GM04504 (cell line): ENCODE measurements at regions not wholly inside any gene's neighbourhood (a gene's known extent, or its start where the extent isn't known, plus 50 kb on each side); places are given as distances from the start of the nearest gene placed in this dataset.

Experiments used
- DNase-seq: peaks from one replicate; pipeline ENCODE4 v3.0.0-alpha.2; 2012; ENCODE audit warnings: low read depth

DNA sequence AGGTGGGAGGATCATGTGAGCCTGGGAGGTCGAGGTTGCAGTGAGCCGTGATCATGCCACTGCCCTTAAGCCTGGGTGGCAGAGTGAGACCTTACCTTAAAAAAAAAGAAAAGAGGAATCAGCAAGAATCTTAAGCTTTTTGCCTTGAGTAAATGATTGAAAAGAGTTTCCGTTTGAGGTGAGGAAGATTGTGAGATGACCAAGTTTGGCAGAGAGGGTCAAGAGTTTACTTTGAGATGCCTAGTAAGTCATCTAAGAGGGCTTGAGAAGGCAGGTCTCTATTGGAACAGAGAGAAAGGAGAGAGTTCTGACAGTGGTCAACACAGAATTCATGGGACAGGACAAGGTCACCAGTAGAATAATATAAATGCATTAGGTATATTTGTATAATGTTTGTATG is 572.1 kb downstream of the TLE4 start:
- no peak for DNase-seq

DNA sequence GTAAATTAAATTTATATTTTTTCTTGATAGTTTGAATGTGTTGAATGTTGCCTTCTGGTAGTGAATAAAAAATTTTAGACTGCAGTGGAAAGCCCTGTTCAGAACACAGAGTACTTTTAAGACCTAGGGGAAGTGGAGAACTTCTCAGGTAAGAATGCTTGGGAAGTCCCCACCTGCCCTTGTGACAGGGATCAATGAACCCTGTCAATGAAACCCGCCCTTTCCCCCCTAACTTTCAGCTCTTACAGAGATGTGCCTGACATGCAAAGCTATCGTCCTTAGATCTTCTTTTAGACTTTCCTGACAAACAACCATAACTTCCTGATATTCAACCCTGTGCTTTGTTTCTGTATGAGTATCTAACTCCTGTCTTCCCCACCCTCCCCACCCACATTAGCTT is 562.7 kb downstream of the TLE4 start:
- no peak for DNase-seq

DNA sequence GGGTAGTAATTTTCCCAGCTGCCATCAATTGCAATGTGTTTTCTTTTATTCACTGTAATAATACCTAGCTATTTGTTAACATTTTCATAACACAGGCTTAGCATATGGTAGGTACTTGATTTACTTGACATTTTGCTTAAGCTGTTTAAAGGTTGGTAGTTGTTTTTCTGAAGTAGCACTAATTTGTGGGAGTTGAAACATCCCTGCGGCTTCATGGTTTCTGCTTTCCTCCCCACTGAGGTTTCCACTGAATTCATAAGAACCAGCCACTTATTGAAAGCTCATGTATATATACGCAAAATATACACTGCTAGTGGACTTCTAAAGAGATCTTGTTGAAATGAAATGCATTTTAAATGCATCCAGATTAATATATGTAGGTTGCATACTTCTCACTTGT is 559.9 kb downstream of the TLE4 start:
- no peak for DNase-seq

DNA sequence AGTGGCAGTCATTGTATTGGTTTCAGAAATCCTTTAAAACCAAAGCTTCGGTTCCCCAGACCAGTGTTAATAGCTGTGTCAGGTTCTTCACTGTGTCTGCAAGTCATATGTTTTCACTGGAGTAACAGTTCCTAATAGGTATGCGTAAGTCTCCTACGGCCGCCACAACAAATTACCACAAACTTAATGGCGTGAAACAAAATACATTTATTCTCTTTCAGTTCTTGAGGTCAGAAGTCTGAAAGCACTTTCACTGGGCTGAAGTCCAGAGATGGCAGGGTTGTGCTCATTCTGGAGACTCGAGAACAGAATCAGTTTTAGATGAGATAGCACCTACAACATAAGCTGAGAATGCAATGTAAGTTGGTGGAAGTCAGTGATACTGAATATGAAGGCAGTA is 556.2 kb downstream of the TLE4 start:
- no peak for DNase-seq

DNA sequence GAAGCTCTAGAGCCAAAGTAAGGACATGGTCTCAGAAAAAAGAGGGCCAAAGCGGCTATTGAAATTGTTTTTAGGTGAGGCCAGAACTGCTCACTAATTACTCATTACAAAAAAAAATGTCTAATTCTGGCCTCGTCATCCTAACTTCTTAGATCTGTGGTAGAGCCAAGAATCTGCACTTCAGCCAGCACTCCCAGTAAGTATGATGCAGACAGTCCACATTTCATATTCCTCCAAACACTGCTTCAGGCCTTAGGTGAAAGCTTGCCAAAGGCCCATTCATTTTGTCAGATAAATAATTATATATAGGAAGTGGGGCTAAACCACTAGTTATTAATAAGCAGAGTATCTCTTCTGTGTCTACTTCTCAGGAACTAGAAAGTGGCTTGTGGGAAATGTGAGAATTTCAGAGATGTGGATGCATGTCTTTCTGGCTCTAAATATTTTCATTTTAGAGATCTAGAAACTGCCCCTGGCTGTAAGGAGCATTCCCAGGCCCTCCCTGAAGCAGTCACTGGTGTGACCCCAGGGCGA is 554.0 kb downstream of the TLE4 start:
- peak; percentile 1 for DNase-seq

DNA sequence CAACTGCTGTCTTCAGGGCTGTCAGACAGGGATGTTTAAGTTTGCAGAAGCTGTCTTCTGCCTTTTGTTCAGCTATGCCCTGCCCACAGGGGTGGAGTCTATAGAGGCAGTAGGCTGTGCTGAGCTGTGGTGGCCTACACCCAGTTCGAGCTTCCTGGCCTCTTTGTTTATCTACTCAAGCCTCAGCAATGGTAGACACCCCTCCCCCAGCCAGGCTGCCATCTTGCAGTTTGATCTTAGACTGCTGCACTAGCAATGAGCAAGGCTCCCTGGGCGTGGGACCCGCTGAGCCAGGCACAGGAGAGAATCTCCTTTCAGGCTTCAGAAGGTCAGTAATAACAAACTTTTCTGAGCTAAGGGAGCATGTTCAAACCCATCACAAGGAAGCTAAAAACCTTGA is 545.3 kb downstream of the TLE4 start:
- DNase-seq = no peak

DNA sequence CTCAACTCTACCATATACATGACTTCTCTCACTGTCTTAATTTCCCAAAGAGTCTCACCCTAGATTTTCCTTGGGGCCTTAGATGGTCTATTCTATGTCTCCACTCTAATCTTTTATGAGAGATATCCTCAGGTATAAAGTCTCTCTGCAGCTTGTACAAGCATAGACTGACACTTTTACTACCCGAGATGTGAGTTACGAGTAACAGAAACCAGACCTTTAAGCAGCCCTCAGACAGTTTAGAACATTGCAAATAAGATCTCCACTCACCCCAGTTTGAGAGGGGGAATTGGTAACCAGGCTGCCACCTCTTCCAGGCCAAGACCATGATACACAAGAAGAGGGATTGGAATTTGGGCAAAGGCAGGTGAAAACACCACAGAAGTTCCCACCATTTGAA is 542.5 kb downstream of the TLE4 start:
- DNase-seq = no peak

DNA sequence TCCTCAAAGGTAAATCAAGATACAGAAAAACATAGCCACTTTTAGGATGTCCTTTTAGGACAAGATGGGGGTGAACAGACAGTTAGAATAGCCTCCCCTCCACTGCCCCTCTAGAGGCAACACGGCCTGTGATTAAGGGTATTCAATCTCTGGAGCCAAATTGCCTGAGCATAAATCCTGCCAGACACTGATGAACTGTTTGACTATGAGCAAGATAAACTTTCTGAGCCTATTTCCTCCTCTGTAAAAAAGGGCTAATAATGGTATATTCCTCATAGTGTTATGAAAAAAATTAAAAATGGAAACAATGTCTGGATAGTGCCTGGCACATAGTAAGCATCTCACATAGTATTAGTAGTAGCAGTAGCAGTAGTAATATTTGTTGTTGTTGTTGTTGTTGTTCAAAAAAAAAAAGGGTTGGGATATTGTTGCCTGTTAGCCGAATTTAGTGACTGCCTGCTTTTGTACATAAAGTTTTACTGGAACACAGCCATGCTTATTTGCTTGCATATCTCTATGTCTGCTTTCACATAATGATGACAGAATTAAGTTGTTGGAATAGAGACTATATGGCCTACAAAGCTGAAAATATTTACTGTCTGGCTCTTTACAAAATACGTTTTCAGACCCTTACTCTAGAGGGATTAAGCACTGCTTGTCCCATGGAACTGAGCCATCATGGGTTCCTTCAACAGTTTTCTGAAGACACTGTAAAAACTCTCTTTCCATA is 536.3 kb downstream of the TLE4 start:
- no peak for DNase-seq

DNA sequence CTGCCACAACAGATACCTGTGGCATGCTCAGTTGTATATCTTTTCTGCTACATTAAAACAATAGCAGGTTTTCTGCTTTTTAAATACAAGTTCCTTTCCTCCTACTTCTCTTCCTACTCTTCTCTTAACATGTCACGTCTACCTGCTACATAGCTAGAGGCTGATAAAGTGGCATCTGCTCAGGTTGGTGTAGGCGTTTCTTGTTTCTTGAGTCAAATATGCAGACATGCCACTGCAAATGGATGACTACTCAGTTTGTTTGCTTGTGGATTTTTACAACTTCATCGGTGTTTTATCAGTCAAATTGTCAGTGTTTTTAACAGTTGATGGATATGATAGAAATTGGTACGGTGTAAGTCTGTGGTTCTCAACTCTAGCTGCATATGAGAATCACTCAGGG is 525.7 kb downstream of the TLE4 start:
- no peak for DNase-seq

DNA sequence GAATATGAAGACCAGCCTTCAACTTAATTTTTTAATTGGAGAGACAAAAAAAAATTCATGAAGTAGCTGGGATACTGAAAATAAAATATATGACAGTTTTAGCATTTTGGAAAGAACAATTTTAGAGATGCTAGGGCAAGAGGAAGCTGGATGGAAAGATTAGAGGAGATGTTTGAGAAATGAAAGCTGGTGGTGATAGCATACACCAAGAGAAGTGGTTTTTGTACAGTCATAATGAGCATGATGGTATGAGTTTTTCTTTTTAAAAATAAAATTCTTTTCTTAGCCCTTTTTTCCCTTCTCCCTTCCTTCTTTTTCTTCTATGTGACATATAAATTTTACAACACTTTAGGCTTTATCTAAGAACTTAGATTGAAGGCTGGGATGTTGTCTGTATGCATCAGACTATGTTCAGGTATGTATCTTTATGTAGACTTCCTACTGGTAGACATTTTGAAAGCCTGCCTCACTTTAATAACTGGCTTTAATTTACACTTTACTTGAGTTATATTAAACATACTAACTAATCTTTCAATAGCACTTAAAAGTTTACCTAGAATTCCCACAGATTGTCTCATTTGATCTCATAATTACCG is 522.5 kb downstream of the TLE4 start:
- no peak for DNase-seq

DNA sequence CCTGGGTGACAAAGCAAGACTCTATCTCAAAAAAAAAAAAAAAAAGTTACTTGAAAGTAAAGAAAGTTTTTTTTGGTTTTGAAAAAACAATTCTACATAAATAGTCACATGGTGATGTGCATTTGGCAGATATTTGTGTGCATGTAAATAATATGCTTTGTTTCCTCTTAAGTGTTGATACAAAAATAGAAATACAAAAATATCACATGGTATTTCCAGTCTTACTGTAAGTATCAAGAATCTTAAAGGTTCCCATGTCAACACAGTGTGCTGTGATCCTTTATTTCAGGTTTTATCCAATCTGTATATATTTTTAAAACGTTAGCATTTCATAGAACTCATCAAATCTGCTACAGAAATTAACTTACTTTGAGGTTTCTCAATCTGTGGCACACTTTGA is 521.9 kb downstream of the TLE4 start:
- DNase-seq = no peak

DNA sequence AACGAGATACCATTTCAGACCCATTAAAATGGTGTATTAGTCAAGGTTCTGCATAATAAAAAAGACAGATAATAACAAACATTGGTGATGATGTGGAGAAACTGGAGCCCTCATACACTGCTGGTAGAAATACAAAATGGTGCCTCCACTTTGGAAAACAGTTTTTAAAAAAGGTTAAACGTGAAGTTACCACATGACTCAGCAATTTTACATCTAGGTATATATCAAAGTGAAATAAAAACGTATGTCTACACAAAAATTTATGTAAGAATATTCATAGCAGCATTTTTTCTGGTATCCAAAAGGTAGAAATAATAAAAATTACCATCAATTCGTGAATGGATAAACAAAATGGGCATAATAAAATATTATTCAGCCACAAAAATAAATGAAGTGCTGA is 519.8 kb downstream of the TLE4 start:
- DNase-seq = no peak

DNA sequence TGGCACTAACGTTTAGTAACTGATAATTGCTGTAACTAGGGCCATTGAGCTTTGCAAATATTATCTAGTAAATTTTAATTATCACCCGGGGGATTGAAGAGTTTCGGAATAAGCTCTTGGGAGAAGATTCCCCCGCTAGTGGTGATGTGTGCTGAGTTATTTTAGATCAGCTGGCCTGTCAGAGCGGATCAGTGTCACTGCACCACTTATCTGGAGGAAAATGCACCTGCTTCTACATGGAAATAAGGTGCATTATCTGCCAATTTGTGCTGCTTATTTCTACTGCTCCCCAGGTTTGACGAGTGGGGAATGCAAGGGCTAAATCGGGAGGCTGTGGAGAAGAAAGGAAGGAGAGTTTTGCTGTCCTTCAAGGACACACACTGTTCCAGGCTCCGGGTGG is 518.6 kb downstream of the TLE4 start:
- DNase-seq = no peak

DNA sequence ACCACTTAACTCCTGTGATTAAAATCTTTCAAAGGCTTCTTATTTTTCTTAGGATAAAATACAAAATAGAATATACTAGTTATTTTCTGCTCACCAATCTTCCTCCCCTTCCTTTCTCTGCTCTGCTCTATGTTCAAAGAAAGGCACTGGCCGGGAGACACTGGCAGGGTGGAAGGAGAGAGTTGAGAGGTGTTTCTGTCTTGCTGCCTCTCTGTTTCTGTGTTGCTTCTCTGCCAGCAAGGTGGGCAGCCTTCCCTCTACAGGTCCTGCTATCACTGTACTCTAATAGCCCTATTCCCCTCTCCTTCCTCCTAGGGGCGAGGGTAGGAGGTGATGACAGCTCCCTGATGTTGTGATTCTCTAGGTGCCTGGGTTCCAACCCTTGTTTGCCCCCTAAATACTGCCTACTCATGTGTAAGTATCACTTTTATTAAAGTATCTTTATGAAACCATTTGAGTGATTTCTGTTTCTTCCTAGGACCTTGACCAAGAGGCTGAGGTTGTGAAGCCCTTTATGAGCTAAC is 515.1 kb downstream of the TLE4 start:
- DNase-seq = no peak

DNA sequence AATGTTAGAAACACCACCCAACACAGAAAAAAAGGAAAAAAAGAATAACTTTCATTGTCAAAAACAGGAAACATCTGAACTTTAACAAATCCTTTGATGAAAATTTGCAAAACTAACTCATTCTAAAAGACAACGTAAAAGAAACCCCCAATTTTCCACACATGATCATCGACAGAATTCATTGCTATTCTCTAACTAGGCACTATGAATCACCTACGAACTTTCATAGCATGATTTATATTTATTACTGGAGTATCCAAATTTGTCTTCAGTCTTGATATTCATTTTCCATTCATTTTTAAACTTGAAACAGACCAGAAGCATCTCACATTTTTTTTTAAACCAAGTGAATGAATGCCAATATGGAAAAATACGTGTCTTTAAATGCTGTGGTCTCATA is 514.6 kb downstream of the TLE4 start:
- DNase-seq = no peak

DNA sequence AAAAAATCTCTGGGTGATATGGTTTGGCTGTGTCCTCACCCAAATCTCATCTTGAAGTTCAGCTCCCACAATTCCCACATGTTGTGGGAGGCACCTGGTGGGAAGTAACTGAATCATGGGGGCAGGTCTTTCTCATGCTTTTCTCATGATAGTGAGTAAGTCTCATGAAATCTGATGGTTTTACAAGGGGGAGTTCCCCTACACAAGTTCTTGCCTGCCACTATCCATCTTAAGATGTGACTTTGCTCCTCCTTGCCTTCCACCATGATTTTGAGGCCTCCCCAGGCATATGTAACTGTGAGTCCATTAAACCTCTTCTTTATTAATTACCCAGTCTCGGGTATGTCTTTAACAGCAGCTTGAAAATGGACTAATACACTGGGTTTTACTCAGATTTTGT is 513.9 kb downstream of the TLE4 start:
- DNase-seq = no peak

DNA sequence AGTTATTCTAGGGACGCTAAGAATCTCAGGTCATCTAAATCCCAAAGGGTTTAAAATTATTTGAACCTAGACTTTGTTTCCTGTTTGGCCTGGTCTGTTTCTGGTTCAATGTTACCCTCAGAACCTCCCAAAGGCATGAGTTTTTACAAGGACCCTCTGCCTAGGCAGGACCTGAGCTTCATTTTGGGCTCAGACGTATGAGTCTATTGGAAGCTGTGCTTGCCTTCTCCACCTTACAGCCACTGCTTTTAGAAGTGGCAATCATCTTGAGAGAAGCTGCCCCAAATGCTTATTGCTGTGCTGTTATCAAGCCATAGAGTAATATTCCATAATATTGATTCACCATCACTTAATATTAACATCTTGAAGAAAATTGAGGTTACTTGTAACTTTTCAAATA is 510.4 kb downstream of the TLE4 start:
- DNase-seq = no peak

DNA sequence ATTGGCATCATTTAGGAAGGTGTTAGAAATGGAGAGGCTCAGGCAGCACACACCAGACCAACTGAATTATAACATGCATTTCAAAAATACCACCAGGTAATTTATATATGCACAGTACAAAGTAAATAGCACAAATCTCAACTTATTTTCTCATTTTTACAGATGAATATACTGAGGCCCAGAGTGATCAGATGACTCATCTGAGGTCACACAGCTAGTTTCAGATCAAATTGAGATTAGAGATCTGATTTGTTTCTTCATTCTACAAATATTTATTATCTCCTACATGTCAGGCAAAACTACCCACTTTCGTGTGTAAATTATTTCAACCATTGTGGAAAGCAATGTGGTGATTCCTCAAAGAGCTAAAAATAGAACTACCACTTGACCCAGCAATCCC is 507.1 kb downstream of the TLE4 start:
- DNase-seq = no peak

DNA sequence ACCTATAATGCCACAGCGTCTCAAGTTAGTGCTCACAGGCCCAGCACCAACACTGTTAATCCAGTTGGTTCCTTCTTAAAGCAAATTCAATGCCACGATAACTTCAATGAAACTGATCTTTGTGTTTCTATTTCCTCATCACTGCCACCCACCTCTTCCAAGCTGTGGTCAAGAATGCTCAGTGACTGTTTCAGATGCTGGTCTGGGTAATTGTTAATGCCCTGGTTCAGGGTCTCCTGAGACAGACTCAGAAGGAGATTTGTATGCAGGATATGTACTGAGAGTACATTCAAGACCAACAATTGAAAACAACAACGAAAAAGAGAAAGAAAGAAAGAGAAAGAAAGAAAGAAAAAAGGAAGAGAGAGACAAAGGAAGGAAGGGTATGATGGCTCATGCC is 505.3 kb downstream of the TLE4 start:
- no peak for DNase-seq

DNA sequence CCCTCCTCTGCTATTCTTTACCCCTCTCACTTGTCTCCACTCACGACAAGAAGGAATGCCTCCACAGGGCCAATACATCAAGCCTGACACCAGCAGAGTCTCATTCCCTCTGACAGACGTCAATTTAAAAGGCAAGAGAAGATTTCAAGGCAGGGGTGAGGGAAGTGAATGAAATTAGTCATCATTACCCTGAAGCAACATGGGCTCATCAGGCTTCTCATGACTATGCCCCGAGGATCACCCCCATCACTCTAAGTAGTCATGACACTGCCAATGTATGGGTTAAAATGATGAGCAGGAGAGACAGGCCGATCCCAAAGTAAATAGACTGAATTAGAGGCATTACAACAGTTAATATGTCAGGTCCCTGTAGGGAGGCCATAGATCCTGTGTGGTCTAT is 504.4 kb downstream of the TLE4 start:
- no peak for DNase-seq

DNA sequence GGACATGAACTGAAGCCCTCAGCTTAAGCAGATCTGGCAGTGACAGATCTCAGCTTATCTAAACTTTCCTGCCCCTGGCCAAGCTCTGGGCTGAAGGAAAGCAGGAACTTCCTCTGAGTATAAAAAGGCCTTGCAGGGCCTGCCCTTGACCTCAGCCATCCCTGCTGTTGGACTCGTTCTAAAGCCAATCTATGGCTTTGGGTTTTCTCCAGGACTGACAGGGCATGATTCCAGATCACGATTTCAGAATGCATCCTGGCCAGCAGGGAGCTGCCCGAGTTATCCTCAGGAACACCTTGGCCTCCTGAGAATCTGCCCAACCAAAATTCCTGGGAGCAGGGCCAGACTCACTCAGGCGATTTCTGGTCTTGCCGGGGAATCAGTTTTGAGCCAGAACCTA is 502.7 kb downstream of the TLE4 start:
- no peak for DNase-seq

DNA sequence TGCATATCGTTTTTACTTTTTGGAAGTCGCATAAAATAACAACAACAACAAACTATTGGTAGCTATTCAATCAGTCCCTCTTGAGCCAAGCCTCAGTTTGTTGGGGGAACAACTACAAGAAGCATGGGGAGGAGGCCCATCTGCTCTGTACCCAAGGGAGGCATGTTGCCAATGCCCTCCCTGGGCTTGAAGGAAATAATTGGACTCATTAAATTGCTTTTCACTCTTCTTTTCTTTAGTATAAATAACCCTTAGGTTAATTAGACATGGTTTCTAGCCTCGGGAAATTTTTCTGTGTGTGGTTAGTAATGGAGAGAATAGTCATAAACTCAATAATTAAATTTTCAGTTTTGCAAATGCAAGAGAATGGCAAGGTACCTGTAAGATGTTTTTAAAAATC is 500.7 kb downstream of the TLE4 start:
- no peak for DNase-seq

DNA sequence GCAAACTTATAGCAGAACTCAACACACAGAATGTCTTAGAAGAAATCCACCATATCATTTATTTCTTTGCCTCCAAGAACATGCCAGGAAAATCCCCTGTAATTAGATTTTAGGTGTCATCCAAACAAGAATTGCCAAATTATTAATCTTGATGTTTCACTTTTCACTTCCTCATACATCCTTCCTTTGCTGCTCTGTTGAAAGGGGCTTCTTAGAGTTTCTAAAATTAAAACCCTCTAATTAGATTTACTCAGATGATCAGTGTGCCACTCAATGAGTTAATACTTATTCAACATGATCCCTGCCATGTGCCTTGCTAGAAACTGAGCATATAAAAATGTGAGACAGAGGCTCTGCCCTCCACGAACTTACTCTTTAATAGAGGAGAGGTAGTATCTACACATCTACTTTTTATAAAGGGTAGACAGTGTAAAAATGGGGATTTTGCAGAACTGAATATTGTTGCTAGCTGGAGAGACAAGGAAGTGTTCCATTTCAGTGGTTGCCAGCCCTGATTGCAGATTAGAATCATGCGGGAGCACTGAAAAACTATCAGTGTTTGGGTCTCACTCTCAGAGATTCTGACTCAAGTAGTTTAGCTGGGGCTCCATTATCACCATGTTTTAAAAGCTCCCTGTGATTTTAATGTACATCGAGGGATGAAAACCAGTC is 498.4 kb downstream of the TLE4 start:
- no peak for DNase-seq
